GM19238 (cell line): ENCODE measurements at regions not wholly inside any gene's neighbourhood (a gene's known extent, or its start where the extent isn't known, plus 50 kb on each side); places are given as distances from the start of the nearest gene placed in this dataset.

Experiments
- DNase-seq: peaks from one replicate; pipeline ENCODE4 v3.0.0; 2011; ENCODE audit warnings: low spot score; ENCODE audit not compliant: insufficient read length

DNA sequence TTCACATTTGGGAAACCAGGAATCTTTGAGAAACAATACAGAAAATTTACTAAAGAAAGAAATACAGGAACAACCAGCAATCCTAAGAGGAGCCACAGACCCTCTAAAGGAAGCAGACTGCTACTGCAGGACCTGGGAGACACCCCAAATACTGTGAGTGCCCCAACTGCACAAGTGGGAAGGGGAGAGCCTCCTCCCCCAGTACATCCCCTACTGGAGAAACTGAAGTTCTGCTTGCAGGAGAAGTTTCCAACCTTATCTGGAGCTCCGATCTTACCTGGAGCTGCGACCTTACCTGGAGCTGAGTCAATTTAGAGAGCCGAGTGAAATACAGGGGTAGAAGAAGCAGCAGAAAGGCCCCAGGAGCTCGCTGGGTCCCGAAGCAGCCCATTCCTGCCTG, 236.4 kb upstream of the SPRY2 start:
- no peak for DNase-seq

DNA sequence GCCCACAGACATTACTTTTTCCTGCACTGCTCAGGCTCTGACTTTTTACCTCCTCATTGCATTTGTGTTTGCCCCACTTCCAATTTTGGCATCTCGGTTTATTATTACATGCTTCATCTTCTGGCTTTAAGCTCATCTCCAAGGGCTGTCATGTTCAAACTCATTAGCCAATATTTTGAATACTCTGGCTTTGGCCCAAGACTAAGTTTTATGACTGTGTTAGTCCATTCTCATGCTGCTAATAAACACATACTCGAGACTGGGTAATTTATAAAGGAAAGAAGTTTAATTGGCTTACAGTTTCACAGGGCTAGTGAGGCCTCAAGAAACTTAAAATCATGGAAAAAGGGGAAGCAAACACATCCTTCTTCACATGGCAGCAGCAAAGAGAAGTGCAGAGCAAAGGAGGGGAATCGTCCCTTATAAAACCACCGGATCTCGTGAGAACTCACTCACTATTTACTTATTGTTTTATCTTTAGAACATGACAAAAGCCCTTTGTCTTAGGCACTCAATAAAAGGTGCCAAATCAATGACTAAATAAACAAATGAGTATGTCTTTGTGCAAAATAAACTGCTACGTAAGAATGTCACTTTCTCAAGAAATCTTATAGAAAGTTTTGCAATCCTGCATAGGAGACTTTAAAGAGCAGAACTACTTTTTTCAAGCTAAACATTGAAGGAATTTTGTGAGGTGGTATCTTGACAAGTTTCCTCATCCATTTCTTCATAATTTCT, 233.4 kb upstream of the SPRY2 start:
- DNase-seq: no peak

DNA sequence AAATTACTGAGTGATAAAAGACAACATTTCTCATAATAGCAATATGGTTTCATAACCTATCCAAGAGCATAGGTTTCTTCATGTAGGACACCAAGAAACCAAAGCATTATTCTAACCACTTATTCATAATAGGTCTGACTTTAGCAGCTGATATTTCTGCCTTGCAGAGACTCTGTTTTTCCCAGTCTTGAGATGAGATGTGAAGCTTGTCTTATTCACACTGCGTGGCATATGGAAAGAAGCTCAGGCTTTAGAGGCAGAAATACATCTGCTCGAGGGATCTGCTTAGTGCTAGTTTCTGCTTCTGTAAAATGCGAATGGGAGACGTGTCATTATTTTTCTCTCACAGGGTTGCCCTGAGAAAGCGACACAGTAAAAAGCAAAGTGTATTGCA, 232.0 kb upstream of the SPRY2 start:
- no peak for DNase-seq

DNA sequence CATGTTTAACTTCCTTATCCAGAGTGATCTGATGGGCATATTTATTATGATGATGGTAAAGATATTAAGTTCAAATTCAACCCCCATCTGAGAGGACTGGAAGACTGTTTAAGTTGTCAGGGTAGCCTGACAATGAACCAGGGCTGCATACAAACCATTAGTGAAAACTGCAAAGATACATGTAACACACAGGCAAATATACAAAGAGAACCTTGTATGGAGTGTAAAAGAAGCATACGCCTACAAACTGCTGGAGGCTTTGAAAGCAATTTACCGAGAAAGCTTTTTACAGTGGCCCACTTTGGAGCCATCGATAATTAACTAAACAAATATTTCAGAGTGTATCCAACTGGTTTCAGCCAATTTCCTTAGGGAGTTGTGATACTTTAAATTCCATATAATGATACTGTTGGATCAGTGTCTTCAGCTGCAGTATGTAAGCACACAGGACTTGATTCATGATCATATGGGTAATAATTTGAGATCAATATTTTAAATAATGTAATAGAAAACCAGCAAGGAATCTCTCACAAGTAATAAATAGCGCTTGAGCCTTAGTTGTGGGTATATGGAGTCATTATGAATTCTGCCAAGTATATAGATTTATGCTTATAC, 231.5 kb upstream of the SPRY2 start:
- DNase-seq: no peak

DNA sequence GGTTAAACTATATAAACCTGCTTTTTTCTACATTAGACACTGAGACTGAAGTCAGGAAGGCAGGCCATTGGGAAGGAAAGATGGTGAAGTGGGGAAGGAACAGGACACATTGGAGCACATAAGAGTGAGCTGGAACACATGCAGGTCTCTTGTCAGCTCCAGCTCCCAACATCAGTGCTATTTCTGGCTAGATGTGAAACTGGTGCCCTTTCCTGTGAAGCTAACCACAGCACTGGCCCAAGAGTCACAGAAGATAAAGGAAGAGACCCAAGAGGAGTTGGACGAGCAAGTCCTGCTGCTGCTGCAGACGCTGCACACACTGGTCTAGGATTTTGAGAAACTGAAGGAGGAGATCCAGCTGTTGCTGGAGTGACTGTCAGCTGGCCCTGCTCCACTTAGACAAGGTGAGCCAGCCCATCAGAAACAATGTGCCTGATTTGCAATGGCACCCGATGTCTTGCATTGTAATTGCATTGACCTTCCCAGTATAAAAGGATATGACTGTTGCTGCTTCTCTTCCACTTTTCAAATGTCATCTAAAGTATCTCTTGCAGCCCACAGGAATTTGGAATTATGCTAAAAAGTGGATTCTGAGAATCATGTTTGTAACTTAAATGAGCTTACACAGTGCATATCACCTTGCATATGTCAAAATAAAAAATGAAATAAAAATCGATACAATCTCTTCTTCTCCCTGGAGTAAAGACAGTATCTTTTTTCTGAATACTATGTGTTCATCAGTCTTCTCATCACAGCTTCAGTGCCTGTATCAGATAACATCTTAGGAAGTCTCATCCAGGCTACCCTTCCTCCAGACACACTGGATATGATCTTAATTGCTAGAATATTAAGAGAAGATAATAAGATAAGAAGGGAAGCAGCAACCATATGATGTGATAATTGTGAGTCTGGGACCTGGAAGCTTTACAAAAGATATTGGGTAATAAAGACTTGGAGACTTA, 230.7 kb upstream of the SPRY2 start:
- DNase-seq: no peak

DNA sequence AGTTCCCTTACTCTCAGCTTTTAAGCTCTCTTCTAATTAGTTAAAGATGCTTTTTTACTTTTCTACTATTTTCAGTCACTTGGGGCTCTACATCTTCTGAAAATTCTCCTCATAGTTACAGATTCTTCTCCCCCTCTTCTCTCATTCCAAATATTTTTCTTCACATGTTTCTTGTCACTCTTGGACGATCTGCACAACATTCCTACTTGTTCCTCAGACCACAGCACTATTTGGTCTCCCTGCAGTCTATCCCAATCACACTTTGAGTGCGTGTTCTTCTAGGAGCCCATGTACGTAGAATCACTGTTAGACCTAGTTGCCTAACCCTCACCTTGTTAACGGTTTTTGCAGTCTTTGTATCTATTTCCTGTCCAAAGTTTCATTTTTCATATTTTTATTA, 222.5 kb upstream of the SPRY2 start:
- no peak for DNase-seq

DNA sequence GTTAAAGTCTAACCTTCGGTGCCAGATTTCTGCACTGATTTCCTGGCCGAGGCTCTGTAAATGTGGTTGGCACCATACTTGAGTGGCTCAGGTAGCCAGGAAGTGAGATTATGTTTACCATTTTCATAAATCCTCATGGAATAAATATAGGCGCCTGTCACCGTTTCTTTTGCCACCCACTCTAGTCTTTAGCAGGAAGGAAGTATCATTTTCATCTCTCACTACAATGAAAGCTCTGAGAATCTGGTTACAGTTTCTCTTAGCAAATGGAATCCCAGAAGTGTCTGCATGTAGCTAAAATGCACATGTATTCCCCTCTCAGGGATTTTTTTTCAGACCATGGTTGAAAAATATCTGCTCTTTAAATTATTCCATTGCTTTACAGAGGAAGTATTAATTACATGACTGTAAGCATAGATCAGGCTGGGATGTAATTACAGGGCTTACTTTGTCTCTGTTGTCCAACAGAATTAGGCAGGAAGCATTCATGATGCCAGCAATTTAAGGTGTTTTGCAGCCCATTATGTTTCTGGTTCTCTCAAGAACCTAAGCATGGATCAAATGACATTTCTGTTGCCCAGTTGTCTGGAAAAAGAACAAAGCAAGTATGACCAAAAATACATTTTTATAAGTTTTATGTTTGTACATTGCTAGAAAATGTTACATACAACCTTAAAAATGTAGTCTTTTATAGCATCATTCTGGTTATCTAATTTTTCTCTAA, 221.7 kb upstream of the SPRY2 start:
- DNase-seq: no peak

DNA sequence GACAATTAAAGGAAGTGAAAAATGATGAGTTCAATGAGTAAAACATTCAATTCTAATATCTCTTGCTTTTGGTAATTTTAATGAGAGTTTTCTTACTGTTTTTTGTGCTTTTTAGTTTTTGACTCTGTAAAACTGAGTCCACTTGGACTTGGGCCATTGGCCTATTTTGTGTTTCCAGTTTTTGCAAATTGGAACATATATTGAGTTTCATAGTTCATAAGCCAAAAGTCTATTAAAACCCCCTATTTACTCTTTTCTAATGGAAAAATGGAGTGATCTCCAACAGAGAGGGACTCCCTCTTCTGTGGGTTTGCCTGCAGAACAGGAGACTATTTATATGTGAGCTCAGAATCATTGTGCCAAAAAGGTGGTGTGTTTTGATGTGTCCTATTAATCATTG, 219.7 kb upstream of the SPRY2 start:
- no peak for DNase-seq

DNA sequence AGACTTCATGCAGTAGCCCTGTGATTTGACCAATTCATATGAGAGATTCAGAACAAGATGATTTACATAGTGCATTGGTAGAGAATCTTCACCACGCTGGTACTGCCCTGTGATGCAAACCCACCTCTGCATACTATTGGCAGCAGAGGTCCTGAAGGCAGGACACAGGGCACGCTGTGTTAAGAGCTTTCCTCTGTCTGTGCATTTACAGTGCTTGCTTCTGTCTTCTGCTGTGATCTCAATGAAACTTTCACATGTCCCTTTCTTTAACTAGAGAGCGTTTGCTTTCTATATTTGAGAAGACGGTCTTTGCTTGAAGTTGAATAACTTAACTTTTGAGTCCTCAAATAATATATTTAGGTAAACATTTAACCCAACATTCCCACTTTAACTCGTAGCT, 219.0 kb upstream of the SPRY2 start:
- no peak for DNase-seq

DNA sequence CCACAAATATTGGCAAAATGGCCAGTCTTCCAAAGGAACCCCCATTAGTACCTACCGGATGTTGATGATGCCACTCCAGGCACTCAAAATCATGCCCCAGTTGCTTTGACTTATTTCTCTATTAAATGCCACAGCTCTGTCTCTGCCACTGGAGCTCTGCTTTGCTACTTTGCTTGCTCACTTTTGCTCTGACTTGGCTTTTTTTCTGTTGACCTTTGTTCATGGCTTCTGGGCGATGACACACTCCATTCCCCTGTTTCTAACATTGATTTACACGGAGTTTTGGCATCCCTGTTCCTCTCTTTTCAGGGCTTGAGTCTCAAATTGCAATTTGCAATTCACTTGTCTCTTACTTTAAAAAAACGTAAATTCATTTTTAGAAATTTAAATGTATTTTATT, 217.1 kb upstream of the SPRY2 start:
- DNase-seq: no peak

DNA sequence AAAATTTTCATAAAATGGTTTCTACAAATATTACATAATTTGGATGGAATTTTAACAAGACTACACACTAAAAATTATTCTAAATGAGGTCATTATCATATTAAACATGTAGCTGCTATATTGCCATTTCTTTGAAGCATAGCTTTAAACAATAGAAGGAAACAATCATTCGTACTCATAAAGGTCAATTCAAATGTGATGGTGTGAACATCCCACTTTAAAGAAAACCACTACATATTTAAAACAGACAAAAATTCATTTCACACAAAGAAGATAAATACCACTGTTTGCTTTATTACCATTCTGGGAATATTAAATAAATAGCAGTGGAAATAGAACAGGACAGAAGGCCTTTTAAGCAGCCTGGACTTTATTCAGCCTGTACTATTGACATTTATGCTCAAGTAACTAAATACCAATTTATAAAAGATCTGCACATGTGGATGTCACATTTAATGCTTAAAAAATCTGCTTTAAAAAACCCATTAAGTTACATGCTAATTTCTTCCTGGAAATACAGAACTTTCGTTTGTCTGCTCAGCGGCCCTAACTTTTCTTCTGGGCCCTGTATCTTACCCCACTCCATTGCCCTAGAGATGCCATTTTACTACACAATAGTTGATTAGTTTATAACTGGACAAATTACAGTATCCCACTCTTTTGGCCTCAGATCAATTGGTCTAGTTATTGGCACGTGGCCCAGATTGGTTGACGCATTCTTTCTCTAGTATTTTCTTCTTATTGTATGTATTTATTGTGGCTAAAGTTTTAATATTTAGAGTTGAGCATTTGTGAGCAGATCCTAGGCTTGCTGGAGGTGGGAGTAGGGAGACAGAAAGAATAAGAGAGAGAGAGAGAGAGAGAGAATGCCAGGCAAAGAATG, 215.1 kb upstream of the SPRY2 start:
- DNase-seq: no peak

DNA sequence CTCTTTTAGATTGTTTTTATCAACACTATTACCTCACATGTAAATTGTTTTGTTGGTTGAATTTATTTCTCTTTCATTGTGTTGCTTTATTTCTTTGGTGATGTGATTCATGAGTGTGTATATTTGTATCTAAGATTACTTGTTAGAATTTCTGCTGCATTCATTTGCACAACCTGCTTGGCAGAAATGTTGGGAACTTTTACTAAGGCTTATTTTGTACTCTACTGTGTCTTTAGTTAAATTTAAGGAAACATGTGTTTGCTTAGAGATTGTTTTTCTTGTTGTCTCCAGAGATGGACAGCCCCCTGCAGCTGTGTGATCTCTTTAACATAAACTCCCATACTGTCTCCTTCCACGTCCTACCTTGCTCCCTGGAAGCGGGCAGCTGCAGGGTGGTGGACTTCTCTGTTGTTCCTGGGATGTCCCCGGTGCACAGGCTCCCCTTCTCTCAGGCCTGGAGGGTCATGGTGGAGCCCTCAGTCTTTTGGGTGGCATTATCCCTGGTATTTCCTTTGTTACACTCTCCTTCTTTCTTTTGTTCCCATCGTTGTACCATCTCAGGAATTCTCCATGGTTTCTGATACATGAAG, 212.0 kb upstream of the SPRY2 start:
- DNase-seq: no peak

DNA sequence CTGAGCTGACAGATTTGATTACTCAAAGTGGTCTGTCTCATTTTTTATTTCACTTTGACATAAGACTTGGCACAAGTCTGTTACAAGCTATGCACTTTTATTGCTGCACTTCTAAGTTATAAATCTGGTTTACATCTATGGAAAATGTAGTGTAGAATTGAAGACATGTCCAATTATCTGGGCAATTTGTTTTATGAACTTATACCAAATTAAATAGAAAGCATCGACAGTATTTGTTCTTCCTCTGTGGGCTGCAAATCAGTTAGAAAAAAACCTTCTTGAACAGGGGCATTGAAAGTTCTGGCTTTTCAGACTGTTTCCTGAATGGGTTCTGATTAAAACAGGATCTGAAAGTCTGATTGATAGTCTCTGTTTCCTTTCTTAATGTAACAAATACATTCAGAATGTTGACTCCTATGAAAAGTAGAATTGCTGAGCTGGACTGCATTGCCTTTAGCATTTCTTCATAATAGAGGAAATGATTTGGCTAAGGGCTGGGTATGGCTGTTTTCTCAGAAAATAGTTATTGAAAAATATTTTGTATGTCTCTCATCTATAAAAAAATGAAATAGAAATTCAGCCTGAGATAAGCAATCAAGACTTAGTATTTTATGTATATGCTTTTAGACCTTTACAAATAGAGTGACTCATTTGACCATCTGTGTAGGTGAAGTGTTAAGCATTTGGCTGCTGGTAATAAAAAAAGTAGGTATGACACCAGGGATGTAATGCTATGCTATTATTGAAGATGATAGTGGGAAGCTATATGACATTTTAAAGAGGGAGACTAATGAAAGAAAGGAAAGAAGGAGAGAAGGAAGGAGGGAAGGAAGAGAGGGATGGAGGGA, 210.9 kb upstream of the SPRY2 start:
- no peak for DNase-seq

DNA sequence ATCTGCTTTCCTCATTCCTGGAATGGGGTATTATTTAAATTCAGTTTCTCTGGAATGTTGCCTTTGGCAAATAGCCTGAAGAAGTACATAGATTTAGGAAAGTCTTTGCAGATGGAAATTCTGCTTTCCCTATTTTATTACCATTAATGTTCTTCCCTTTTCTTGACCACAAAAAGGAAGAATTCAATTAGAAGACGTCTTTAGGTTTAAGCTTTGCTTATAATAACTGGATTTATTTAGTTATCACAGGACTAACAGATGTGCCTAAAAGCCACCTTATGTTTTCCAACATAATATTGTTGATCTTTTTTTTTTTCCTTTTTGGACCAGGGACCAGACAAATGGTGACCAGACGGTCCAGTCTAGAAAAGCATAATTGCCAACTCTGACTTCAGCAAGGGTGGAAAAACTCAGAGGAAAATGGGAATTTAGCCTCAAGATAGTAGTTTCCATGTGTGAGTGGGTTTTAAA, 210.1 kb upstream of the SPRY2 start:
- DNase-seq: no peak

DNA sequence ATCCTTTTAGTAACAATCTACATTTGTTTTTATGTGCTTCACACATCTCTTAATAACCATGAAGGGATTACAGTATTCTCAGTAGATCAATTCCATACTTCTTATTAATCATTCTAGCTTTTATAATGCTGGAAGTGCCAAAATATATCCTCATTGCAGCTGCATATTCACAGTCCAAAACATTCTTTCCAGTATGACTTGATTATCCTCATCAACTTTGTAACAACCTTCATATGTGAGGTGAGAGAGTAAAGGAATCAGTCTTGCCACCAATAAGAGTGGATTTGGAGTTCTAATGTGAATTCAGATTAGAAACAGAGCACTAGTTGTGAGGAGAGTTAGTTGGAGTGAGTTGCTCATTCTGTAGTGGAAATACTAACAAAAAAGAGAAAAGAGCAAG, 208.0 kb upstream of the SPRY2 start:
- no peak for DNase-seq

DNA sequence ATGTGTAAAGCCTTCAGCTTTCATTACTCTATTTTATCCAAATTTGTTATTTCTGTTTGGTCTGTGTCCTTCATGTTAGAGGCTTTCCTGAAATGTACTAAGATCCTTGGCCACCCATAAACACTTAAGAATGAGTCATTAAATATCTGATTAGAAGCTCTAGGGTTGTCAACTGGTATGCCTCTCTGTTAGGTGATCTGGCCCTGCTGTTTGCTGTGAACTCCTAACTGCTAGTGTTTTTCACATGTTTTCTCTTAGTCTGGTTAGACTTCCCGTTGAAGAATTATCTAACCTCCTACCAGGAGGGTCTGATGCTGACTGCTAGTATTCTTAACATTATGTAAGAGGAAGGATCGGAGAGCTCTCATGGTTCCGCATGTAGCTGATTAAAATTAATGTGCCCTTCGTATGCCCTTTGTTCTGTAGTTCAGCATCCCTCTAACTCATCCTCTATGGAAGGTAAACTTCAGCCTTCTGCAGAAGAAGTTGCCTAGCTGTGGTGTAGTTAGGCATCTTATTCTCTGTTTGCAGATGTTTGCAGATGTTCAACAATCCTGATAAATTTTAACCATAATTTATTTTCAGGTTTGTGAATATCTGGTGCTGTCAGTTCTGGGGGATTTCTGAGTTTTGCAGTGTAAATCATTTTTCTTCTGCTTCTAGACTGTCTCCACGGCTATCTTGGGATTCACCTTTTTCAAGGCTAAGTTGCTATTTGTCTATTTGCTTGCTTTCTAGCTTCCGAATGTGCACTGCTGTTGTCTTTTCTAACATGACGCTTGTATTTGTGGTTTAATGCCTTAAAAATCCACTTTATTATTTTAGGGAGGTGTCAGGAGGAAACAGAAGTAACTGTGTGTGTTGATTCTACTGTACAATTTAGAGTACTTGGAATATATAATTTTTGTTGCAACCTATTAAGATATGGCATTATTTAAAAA, 207.2 kb upstream of the SPRY2 start:
- no peak for DNase-seq

DNA sequence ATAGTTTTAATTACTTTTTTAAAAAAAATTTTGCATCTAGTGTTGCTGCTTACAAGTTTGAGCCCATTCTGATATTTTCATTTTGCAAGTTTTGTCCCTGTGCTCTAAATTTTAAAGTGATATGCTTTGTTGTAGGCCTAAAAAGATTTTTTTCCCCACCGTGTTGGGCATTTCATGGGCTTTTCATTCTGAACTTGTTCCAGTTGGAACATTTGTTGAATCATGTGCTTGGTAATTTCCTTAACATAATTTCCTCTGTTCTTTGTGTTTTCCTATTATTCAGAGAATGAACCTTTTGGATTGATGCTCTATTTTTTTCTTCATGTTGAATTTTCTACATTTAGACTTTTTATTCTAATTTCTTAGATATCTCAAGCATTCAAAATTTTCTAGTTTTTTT, 206.4 kb upstream of the SPRY2 start:
- no peak for DNase-seq

DNA sequence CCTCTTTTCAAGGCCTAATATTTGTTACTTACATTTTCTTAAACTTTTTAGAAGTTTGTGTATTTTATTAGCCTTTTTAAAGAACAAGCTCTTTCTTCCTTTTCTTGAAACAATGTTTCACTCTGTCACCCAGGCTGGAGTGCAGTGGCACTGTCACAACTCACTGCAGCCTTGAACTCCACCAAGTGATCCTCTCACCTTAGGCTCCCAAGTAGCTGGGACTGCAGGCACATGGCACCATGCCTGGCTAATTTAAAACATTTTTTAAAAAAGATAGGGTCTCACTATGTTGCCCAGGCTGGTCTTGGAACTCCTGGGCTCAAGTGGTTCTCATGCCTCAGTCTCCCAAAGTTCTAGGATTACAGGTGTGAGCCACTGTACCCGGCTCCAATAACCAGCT, 192.2 kb upstream of the SPRY2 start:
- DNase-seq: no peak
